ENCODE measurements at regions not wholly inside any gene's neighbourhood (a gene's known extent, or its start where the extent isn't known, plus 50 kb on each side); places are given as distances from the start of the nearest gene placed in this dataset.

DNA sequence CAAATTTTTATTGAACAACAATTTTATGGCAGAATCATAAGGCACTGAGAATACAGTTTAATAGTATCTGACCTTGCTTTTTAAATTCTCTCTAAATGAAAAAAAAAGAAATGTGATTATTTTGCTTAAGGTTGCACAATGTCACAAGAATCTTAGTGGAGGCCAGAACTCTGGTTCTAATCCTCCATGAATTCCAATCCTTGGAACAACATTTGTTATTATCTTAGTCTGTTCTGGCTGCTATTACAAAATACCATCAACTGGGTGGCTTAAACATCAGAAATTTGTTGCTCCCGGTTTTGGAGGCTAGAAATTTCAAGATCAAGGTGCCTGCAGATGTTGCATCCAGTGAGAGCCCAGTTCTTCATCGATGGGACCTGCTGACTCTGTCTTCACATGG, 158.2 kb upstream of the POM121L12 start:
- TF ChIP-seq CTCF (IDR thresholded peaks at IDR 0.05) (no peak), POLR2A (IDR thresholded peaks at IDR 0.05) (no peak)
